ENCODE measurements at regions not wholly inside any gene's neighbourhood (a gene's known extent, or its start where the extent isn't known, plus 50 kb on each side); places are given as distances from the start of the nearest gene placed in this dataset.

DNA sequence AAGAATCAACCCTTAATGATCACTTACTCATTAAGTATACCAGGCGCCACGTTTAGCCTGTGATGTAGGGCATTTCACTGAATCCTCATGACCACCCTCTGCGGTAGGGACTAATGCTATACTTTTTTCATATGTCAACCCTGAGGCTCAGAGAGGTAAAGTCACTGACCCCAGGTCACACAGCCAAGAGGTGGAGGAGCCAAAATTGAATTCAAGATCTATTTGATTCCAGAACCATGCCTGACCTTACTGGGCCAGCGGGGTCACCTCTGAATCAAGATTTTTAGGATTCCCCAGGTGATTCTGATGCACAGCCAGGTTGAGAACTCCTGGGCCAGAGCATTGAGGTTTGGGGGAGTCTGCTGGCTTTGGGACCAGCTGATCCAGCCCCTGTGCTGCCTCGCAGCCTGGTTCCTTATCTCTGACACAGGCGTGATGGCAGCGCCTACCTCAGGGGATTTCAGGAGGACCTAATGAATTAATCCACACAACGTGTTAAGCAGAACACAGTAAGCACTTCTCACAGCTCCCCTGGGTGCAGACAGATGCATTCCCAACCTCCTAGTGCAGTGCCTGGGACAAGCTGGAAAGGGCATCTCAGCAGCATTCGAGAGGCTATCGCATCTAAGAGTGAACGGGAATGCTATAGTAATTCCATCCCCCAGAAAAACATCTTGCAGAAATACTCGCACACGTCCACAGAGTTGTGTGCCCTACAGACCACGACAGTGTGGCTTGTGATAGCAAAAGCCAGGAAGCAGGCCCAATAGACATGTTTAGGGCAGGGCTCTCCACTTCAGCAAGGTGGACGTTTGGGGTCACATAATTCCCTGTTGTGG is 101.4 kb upstream of the PTPN1 start:
- H3K4me3 Mint-ChIP-seq: no peak overlapping the region
- TF ChIP-seq, protein P1, sequence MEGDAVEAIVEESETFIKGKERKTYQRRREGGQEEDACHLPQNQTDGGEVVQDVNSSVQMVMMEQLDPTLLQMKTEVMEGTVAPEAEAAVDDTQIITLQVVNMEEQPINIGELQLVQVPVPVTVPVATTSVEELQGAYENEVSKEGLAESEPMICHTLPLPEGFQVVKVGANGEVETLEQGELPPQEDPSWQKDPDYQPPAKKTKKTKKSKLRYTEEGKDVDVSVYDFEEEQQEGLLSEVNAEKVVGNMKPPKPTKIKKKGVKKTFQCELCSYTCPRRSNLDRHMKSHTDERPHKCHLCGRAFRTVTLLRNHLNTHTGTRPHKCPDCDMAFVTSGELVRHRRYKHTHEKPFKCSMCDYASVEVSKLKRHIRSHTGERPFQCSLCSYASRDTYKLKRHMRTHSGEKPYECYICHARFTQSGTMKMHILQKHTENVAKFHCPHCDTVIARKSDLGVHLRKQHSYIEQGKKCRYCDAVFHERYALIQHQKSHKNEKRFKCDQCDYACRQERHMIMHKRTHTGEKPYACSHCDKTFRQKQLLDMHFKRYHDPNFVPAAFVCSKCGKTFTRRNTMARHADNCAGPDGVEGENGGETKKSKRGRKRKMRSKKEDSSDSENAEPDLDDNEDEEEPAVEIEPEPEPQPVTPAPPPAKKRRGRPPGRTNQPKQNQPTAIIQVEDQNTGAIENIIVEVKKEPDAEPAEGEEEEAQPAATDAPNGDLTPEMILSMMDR (conservative IDR thresholded peaks at IDR 0.05): no peak
- H3K4me1 Mint-ChIP-seq: peaks cover 22% of the 10 kb centered on the region
- peaks cover 6% of the 10 kb centered on the region for H3K27me3 Mint-ChIP-seq (ENCODE audit: low read depth)
- H3K27ac Mint-ChIP-seq (ENCODE audit: unreplicated experiment): no peak overlapping the region
- H3K36me3 Mint-ChIP-seq (ENCODE audit: low read depth): peaks cover 3% of the 10 kb centered on the region
- peaks cover 7% of the 10 kb centered on the region for H3K9me3 Mint-ChIP-seq
- no peak for DNase-seq (ENCODE audit: low read depth, low spot score)

DNA sequence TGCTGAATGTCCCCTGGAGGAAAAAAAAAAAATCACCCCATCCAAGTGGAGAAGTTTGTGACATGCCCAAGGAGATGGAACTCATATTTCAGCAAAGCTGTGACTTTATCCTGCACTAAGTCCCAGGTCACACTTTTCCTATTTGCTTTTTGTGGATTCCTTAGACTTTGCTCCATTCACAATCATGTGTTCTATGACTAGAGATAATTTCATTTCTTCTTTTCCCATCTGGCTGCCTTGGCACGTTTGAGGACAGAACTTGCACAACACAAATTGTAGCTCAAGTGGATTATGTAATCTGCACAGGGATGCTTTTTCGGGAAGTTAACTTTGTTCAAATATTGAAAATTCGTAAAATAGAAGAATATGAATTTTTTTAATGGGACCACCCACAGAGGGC is 100.7 kb upstream of the PTPN1 start:
- H3K9me3 Mint-ChIP-seq: peaks cover 7% of the 10 kb centered on the region
- no peak overlapping the region for H3K4me3 Mint-ChIP-seq
- peaks cover 22% of the 10 kb centered on the region for H3K4me1 Mint-ChIP-seq
- H3K27me3 Mint-ChIP-seq (ENCODE audit: low read depth): peaks cover 6% of the 10 kb centered on the region
- H3K27ac Mint-ChIP-seq (ENCODE audit: unreplicated experiment): no peak overlapping the region
- TF ChIP-seq, protein P1 (conservative IDR thresholded peaks at IDR 0.05): no peak
- no peak for DNase-seq (ENCODE audit: low read depth, low spot score)
- H3K36me3 Mint-ChIP-seq (ENCODE audit: low read depth): peaks cover 3% of the 10 kb centered on the region

DNA sequence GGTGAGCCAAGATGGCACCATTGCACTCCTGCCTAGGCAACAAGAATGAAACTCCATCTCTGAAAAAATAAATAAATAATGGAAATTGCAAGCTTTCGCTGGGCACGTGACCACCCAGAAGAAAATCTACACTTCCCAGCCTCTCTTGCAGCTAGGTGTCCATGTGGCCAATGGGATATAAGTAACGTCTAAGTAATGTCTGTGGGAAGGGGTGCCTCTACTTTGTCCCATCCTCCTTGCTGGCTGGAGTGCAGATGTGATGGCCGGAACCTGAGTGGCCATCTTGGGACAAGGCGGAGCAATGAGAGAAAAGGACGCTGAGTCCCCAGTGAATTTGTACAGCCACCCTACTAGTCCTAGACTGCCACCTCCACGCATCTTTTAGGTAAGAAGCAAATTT is 99.8 kb upstream of the PTPN1 start:
- H3K4me1 Mint-ChIP-seq: peaks cover 22% of the 10 kb centered on the region
- no peak for DNase-seq (ENCODE audit: low read depth, low spot score)
- TF ChIP-seq, protein P1 (conservative IDR thresholded peaks at IDR 0.05): no peak
- H3K27me3 Mint-ChIP-seq (ENCODE audit: low read depth): peaks cover 6% of the 10 kb centered on the region
- H3K9me3 Mint-ChIP-seq: peaks cover 7% of the 10 kb centered on the region
- no peak overlapping the region for H3K27ac Mint-ChIP-seq (ENCODE audit: unreplicated experiment)
- peaks cover 3% of the 10 kb centered on the region for H3K36me3 Mint-ChIP-seq (ENCODE audit: low read depth)
- no peak overlapping the region for H3K4me3 Mint-ChIP-seq

DNA sequence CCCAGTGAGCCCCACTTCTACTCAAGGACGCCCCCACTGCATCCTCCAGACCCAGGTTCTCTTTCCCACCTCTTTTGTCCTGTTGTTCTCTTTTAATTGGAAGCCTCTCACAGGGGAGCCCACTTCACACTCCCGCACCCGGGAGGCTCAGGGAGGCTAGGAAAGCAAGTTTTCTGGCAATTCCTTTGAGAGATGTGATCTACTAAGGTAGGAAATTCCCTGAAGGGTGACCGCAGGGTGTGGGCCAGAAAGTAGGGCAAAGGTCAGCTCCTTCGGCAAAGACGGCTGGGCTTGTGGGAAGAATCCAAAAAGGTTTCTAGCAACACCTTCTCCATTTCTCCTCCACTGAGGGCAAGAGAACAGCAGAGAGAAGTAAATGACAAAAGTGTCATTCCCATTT is 98.1 kb upstream of the PTPN1 start:
- DNase-seq (ENCODE audit: low read depth, low spot score): no peak
- H3K4me1 Mint-ChIP-seq: peaks cover 18% of the 10 kb centered on the region
- peaks cover 7% of the 10 kb centered on the region for H3K9me3 Mint-ChIP-seq
- no peak overlapping the region for H3K4me3 Mint-ChIP-seq
- H3K27me3 Mint-ChIP-seq (ENCODE audit: low read depth): peaks cover 6% of the 10 kb centered on the region
- TF ChIP-seq, protein P1 (conservative IDR thresholded peaks at IDR 0.05): no peak
- peaks cover 3% of the 10 kb centered on the region for H3K36me3 Mint-ChIP-seq (ENCODE audit: low read depth)
- no peak overlapping the region for H3K27ac Mint-ChIP-seq (ENCODE audit: unreplicated experiment)

DNA sequence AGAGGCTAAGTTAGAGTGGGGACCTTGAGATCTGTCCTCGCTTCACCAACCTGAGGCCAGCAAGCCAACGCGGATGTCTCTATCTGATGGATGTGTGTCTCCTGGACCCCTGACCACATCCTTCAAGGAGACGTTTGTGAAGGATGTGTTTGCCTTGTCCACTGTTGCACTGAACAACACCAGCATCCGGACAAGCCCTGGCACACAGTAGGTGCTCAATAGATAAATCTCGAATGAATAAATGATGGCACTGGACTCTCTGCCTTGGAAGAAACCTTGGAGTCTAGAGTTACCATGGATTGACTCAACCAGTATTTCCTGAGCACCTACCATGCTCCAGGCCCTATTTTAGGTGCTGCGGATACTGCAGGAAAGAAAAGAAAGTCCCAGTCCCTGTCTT is 97.7 kb upstream of the PTPN1 start:
- Mint-ChIP-seq H3K27ac (ENCODE audit: unreplicated experiment) (no peak overlapping the region), H3K36me3 (ENCODE audit: low read depth) (peaks cover 3% of the 10 kb centered on the region), H3K9me3 (peaks cover 7% of the 10 kb centered on the region), H3K4me1 (peaks cover 18% of the 10 kb centered on the region), H3K4me3 (no peak overlapping the region), H3K27me3 (ENCODE audit: low read depth) (peaks cover 7% of the 10 kb centered on the region)
- no peak for DNase-seq (ENCODE audit: low read depth, low spot score)
- TF ChIP-seq, protein P1 (conservative IDR thresholded peaks at IDR 0.05): no peak

Measured in neural crest cell (in vitro differentiated cells).